Activated CD8-positive, alpha-beta memory T cell treated with anti-CD3 and anti-CD28 coated beads for 4 hours (primary cell): ENCODE measurements at regions not wholly inside any gene's neighbourhood (a gene's known extent, or its start where the extent isn't known, plus 50 kb on each side); places are given as distances from the start of the nearest gene placed in this dataset.
A peak's percentile ranks its signal among the peaks of the same experiment; 100 is the strongest.
"Not testable (repeated sequence)": the region's sequence is repeated elsewhere in the genome, so short reads cannot be mapped to it uniquely, and the experiment has no call there.

Experiments
- DNase-seq, 2 donors: peaks; one replicate each; pipeline ENCODE4 v3.0.0-alpha.2; 2020; ENCODE audit warnings: low read depth in 2 of 2

GRCh38 chr11:45385423-45385822 lies 99.3 kb upstream of the SYT13 start:
- no peak for DNase-seq

- DNase-seq = no peak
Observed at GRCh38 chr11:45384711-45385241, 98.6 kb upstream of the SYT13 start.

GRCh38 chr11:45384016-45384415 lies 97.9 kb upstream of the SYT13 start:
- no peak for DNase-seq

GRCh38 chr11:45383224-45383623 lies 97.1 kb upstream of the SYT13 start:
- DNase-seq = no peak

- DNase-seq = no peak
Observed at GRCh38 chr11:45382133-45382878, 96.2 kb upstream of the SYT13 start.

GRCh38 chr11:45379162-45379863 lies 93.2 kb upstream of the SYT13 start:
- no peak for DNase-seq

- DNase-seq = no peak
Observed at GRCh38 chr11:45378516-45378915, 92.4 kb upstream of the SYT13 start.

GRCh38 chr11:45374653-45375059 lies 88.5 kb upstream of the SYT13 start:
- DNase-seq = no peak

- DNase-seq = no peak
Observed at GRCh38 chr11:45374130-45374529, 88.0 kb upstream of the SYT13 start.

- no peak for DNase-seq
Observed at GRCh38 chr11:45373506-45374035, 87.4 kb upstream of the SYT13 start.

- DNase-seq = not testable (repeated sequence)
Observed at GRCh38 chr11:45372414-45372813, 86.3 kb upstream of the SYT13 start.

GRCh38 chr11:45371251-45372115 lies 85.3 kb upstream of the SYT13 start:
- DNase-seq = peak; percentile 16 to 25

GRCh38 chr11:45369313-45369712 lies 83.2 kb upstream of the SYT13 start:
- no peak for DNase-seq

- no peak for DNase-seq
Observed at GRCh38 chr11:45368697-45369096, 82.6 kb upstream of the SYT13 start.

- no peak for DNase-seq
Observed at GRCh38 chr11:45366619-45367190, 80.6 kb upstream of the SYT13 start.

- DNase-seq = no peak
Observed at GRCh38 chr11:45365961-45366618, 79.9 kb upstream of the SYT13 start.

GRCh38 chr11:45362636-45363035 lies 76.5 kb upstream of the SYT13 start:
- no peak for DNase-seq

GRCh38 chr11:45361551-45361950 lies 75.4 kb upstream of the SYT13 start:
- DNase-seq = no peak

- DNase-seq = no peak
Observed at GRCh38 chr11:45355706-45356041, 69.5 kb upstream of the SYT13 start.

GRCh38 chr11:45354976-45355705 lies 69.0 kb upstream of the SYT13 start:
- peak; percentile 75 to 81 for DNase-seq
